ENCODE measurements at regions not wholly inside any gene's neighbourhood (a gene's known extent, or its start where the extent isn't known, plus 50 kb on each side); places are given as distances from the start of the nearest gene placed in this dataset.

GRCh38 chr5:57072218-57072892, 101.5 kb upstream of the GPBP1 start:
- CTCF ChIA-PET = no interaction called here
- TF ChIP-seq, protein P1, sequence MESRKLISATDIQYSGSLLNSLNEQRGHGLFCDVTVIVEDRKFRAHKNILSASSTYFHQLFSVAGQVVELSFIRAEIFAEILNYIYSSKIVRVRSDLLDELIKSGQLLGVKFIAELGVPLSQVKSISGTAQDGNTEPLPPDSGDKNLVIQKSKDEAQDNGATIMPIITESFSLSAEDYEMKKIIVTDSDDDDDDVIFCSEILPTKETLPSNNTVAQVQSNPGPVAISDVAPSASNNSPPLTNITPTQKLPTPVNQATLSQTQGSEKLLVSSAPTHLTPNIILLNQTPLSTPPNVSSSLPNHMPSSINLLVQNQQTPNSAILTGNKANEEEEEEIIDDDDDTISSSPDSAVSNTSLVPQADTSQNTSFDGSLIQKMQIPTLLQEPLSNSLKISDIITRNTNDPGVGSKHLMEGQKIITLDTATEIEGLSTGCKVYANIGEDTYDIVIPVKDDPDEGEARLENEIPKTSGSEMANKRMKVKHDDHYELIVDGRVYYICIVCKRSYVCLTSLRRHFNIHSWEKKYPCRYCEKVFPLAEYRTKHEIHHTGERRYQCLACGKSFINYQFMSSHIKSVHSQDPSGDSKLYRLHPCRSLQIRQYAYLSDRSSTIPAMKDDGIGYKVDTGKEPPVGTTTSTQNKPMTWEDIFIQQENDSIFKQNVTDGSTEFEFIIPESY (IDR thresholded peaks at IDR 0.05; ENCODE audit: extremely low read depth, insufficient replicate concordance, low read length) = no peak
- TF ChIP-seq SIN3A (IDR thresholded peaks at IDR 0.05; ENCODE audit: low read depth) (no peak), JUND (IDR thresholded peaks at IDR 0.05) (no peak), ATF3 (IDR thresholded peaks at IDR 0.05) (no peak), MAX (IDR thresholded peaks at IDR 0.05) (no peak), POLR2AphosphoS5 (IDR thresholded peaks at IDR 0.05; ENCODE audit: low read depth, low read length) (no peak), EZH2phosphoT487 (IDR thresholded peaks at IDR 0.05; ENCODE audit: borderline replicate concordance) (no peak), ELF1 (IDR thresholded peaks at IDR 0.05; ENCODE audit: borderline replicate concordance, low read depth) (no peak), SP1 (IDR thresholded peaks at IDR 0.05; ENCODE audit: low read depth) (no peak), POLR2A (IDR thresholded peaks at IDR 0.05; ENCODE audit: borderline replicate concordance, extremely low read depth, insufficient read depth, insufficient read length) (no peak), EGR1 (IDR thresholded peaks at IDR 0.05; ENCODE audit: low read depth) (no peak), RAD21 (IDR thresholded peaks at IDR 0.05; ENCODE audit: low read depth) (no peak), SRF (IDR thresholded peaks at IDR 0.05; ENCODE audit: low read depth) (no peak)
- DNase-seq (ENCODE audit: low read depth, low spot score) = no peak
- BruUV-seq (replicated peaks) = no TSS peak
- Histone ChIP-seq H3K79me2 (ENCODE audit: insufficient read depth, low read length) (no peaks in the 10 kb centered on the region), H3K27me3 (ENCODE audit: insufficient read depth, low read length) (no peaks in the 10 kb centered on the region), H3K4me3 (replicated peaks in 1 of 2; ENCODE audit: low read depth in 1 of 2, low read length in 2 of 2) (no peak overlapping the region), H3K4me2 (ENCODE audit: low read length) (no peak overlapping the region), H3K27ac (ENCODE audit: low read depth, low read length) (no peak overlapping the region), H3K9me2 (ENCODE audit: insufficient read depth) (no peaks in the 10 kb centered on the region), H2AFZ (ENCODE audit: low read depth, low read length, poor library complexity, severe bottlenecking) (no peak overlapping the region), H3K4me1 (ENCODE audit: control insufficient read depth in 1 of 2, insufficient read depth in 2 of 2, low read length in 2 of 2) (peaks cover 6 to 10% of the 10 kb centered on the region in 2 experiments; a peak in 2 of 4 replicates), H3K36me3 (ENCODE audit: control insufficient read depth in 1 of 2, insufficient read depth in 2 of 2, low read length in 2 of 2) (no peaks in the 10 kb centered on the region), H3K9me3 (ENCODE audit: control insufficient read depth in 1 of 2, insufficient read depth in 1 of 2, low read depth in 1 of 2, low read length in 2 of 2) (peaks cover 9 to 12% of the 10 kb centered on the region in 2 experiments; a peak in 3 of 4 replicates), H3K9ac (ENCODE audit: low read length) (no peak overlapping the region), H4K20me1 (ENCODE audit: insufficient read depth) (no peaks in the 10 kb centered on the region)
- RAD21 ChIA-PET (ENCODE audit: low non-redundant PET in 1 of 2, low total read pairs in 2 of 2, uncharacterized antibody in 2 of 2, unreplicated experiment in 2 of 2) = no interaction called here
- intact Hi-C loops (cut with micrococcal nuclease) = no loop called here
- POLR2A ChIA-PET = no interaction called here
- ATAC-seq = no peak

Data from HCT116 (cell line).